ENCODE measurements at regions not wholly inside any gene's neighbourhood (a gene's known extent, or its start where the extent isn't known, plus 50 kb on each side); places are given as distances from the start of the nearest gene placed in this dataset.

DNA sequence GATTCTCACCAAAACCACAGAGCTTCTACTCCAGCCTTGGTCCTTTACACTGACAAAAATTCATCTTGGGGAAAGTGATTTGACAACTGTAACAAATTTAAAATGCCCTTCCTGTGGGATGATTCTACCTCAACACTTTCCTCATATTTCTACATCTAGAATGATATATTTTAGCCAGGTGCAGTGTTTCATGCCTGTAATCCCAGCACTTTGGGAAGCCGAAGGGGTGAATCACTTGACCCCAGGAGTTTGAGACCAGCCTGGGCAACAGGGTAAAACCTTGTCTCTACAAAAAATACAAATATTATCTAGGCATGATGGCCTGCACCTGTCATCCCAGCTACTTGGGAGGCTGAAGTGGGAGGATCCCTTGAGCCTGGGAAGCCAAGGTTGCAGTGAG lies 408.6 kb downstream of the CDH7 start:
- Histone ChIP-seq H3K4me1 (ENCODE audit: insufficient read depth, low read length) (no peaks in the 10 kb centered on the region), H3K36me3 (ENCODE audit: insufficient read depth, low read length) (no peaks in the 10 kb centered on the region), H3K9me3 (ENCODE audit: low read length) (no peaks in the 10 kb centered on the region), H3K27ac (ENCODE audit: low read depth, low read length) (no peak overlapping the region), H3K4me3 (ENCODE audit: low read length) (no peak overlapping the region), H3K27me3 (ENCODE audit: insufficient read depth, low read length, poor library complexity, severe bottlenecking) (no peaks in the 10 kb centered on the region)
- ChIA-PET CTCF (no interaction called here), POLR2A (no interaction called here)
- no peak overlapping the region for H3K4me3 Mint-ChIP-seq
- peaks cover 3 to 26% (median 12%) of the 10 kb centered on the region in 5 donors for H3K9me3 Mint-ChIP-seq
- H3K36me3 Mint-ChIP-seq, result no peaks in the 10 kb centered on the region
- H3K4me1 Mint-ChIP-seq, result no peaks in the 10 kb centered on the region
- DNase-seq, result no peak
- H3K27me3 Mint-ChIP-seq, result no peaks in the 10 kb centered on the region
- no peak overlapping the region for H3K27ac Mint-ChIP-seq

DNA sequence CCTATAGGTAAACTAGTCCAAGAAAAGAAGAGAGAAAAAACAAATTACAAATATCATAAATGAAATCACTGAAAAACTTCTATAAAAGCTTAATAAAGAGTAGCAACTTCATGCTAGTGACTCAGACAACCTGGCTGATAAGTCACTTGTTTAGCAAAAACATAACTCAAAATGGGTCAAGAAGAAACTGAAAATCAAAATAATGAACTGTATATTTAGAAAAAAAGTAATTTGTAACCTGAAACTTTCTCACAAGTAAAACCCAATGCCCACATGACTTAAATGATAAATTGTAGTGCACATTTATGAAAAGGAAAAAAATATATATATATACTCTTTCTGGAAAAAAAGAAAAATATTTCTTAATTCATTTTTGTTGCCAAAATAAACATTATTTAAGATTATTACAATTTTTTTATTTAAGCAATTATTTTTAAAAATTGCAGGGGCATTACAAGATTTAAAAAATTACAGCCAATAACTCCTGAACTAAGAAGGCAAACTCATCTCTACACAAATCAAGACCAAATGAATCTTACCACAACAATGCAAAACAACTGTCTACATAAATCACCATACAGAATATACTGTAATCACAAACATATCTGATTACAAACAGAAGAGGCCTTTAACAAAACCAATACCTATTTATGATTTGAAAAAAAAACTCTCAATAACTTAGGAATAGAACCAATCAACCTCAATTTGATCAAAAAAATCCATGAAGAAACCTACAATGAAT lies 406.3 kb downstream of the CDH7 start:
- H3K36me3 Mint-ChIP-seq, result no peaks in the 10 kb centered on the region
- Histone ChIP-seq H3K4me1 (ENCODE audit: insufficient read depth, low read length) (no peaks in the 10 kb centered on the region), H3K4me3 (ENCODE audit: low read length) (no peak overlapping the region), H3K9me3 (ENCODE audit: low read length) (no peaks in the 10 kb centered on the region), H3K36me3 (ENCODE audit: insufficient read depth, low read length) (no peaks in the 10 kb centered on the region), H3K27ac (ENCODE audit: low read depth, low read length) (no peak overlapping the region), H3K27me3 (ENCODE audit: insufficient read depth, low read length, poor library complexity, severe bottlenecking) (no peaks in the 10 kb centered on the region)
- ChIA-PET POLR2A (interaction anchor here (0.7 kb wide), 1 partner anchor 45 kb away, joined by 3 read pairs; no protein-coding TSS in a partner anchor), CTCF (no interaction called here)
- no peak for DNase-seq
- no peaks in the 10 kb centered on the region for H3K27me3 Mint-ChIP-seq
- H3K4me3 Mint-ChIP-seq, result no peak overlapping the region
- H3K9me3 Mint-ChIP-seq, result peaks cover 4 to 17% (median 7%) of the 10 kb centered on the region in 5 donors
- no peaks in the 10 kb centered on the region for H3K4me1 Mint-ChIP-seq
- H3K27ac Mint-ChIP-seq, result no peak overlapping the region

DNA sequence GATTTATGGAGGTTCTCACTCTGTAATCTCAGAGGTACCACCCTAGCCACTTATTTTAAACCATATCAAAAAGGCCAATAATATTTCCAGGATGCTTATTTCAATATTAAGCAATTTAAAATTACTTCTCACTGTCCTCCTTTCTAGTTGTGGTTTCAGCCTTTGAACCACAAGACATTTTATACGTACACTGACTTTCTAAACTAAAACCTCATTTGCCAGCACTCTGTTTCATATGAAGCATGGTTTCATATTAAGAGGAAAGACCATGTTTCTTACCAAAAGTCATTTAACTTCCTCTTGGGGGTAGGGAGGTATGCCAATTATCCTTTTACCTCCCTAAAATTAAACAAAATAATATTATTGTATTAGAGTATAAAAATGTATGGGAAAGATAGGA lies 399.8 kb downstream of the CDH7 start:
- POLR2A ChIA-PET, result no interaction called here
- H3K9me3 ChIP-seq (ENCODE audit: low read length), result no peaks in the 10 kb centered on the region
- H3K27ac ChIP-seq (ENCODE audit: low read depth, low read length), result no peak overlapping the region
- H3K27me3 Mint-ChIP-seq, result no peaks in the 10 kb centered on the region
- H3K4me1 Mint-ChIP-seq, result no peaks in the 10 kb centered on the region
- H3K4me3 ChIP-seq (ENCODE audit: low read length), result no peak overlapping the region
- no peak overlapping the region for H3K4me3 Mint-ChIP-seq
- no peaks in the 10 kb centered on the region for H3K36me3 Mint-ChIP-seq
- H3K36me3 ChIP-seq (ENCODE audit: insufficient read depth, low read length), result no peaks in the 10 kb centered on the region
- no peaks in the 10 kb centered on the region for H3K27me3 ChIP-seq (ENCODE audit: insufficient read depth, low read length, poor library complexity, severe bottlenecking)
- no peaks in the 10 kb centered on the region for H3K4me1 ChIP-seq (ENCODE audit: insufficient read depth, low read length)
- no peak for DNase-seq
- peaks cover 2 to 7% (median 4%) of the 10 kb centered on the region in 5 donors for H3K9me3 Mint-ChIP-seq
- CTCF ChIA-PET, result no interaction called here
- H3K27ac Mint-ChIP-seq, result no peak overlapping the region

DNA sequence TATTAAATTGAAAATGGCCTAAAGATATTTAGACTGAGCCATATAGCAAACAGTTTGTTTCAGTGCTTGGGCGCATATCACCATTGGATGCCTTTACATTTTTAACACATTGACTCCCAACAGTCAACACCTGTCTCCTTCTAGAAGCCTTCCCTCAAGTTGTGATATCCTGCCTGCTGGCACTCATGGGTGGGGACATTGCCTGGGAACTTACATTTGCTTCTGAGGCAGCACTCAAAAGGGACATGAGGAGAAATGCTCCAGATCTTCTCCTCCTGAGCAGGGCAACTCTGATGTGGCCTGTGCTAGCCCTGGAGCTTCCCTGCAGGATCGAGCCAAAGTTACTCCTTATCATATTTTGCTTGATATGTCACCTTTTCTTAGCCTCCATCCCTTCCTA lies 392.2 kb downstream of the CDH7 start:
- DNase-seq, result no peak
- Mint-ChIP-seq H3K4me3 (no peak overlapping the region), H3K9me3 (peaks cover 0 to 10% (median 2%) of the 10 kb centered on the region in 5 donors), H3K4me1 (no peaks in the 10 kb centered on the region), H3K27me3 (peaks cover 0 to 3% of the 10 kb centered on the region in 2 donors), H3K36me3 (no peaks in the 10 kb centered on the region), H3K27ac (no peak overlapping the region)
- POLR2A ChIA-PET, result no interaction called here
- Histone ChIP-seq H3K4me1 (ENCODE audit: insufficient read depth, low read length) (no peaks in the 10 kb centered on the region), H3K9me3 (ENCODE audit: low read length) (no peaks in the 10 kb centered on the region), H3K27ac (ENCODE audit: low read depth, low read length) (no peak overlapping the region), H3K4me3 (ENCODE audit: low read length) (no peak overlapping the region), H3K27me3 (ENCODE audit: insufficient read depth, low read length, poor library complexity, severe bottlenecking) (no peaks in the 10 kb centered on the region), H3K36me3 (ENCODE audit: insufficient read depth, low read length) (no peaks in the 10 kb centered on the region)
- CTCF ChIA-PET, result no interaction called here

DNA sequence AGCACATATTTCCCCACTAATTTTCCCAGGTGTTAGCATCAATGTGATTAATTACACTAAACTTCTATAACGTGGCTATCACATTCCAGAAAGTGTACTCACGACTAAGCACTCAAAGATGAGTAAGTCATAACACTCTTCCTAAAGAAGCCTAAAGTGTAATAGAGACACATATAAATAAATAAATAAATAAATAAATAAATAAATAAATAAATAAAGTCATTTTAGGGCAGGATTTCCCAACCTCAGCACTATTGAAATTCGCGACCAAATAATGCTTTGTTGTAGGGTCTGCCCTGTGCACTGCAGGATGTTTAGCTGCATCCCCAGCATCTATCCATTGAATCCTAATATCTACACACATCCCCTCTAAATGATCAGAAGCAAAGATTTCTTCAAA lies 390.9 kb downstream of the CDH7 start:
- Mint-ChIP-seq H3K9me3 (peaks cover 0 to 14% (median 2%) of the 10 kb centered on the region in 5 donors), H3K27me3 (peaks cover 0 to 3% of the 10 kb centered on the region in 2 donors), H3K4me3 (no peak overlapping the region), H3K27ac (no peak overlapping the region), H3K36me3 (no peaks in the 10 kb centered on the region), H3K4me1 (no peaks in the 10 kb centered on the region)
- Histone ChIP-seq H3K27me3 (ENCODE audit: insufficient read depth, low read length, poor library complexity, severe bottlenecking) (no peaks in the 10 kb centered on the region), H3K9me3 (ENCODE audit: low read length) (no peaks in the 10 kb centered on the region), H3K4me3 (ENCODE audit: low read length) (no peak overlapping the region), H3K27ac (ENCODE audit: low read depth, low read length) (no peak overlapping the region), H3K4me1 (ENCODE audit: insufficient read depth, low read length) (no peaks in the 10 kb centered on the region), H3K36me3 (ENCODE audit: insufficient read depth, low read length) (no peaks in the 10 kb centered on the region)
- ChIA-PET POLR2A (no interaction called here), CTCF (no interaction called here)
- no peak for DNase-seq

DNA sequence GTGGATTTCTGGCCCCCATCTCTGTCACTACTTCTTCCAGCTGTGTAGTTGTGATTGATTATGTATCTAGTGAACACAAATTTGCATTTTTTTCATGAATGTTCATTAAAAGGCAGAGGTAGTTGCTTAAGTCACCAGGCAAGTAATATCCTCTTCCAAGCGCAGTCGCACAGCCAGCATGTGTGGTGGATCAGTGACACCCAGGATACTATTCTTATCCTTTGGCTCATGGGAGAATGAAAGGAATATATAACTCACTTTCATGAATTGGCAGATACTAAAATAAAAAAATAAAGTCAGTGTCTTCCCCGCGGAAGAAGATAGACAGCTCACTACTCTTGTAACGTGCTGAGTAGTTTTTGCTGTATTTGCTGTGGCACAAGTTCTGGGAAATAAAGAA lies 387.8 kb downstream of the CDH7 start:
- H3K36me3 Mint-ChIP-seq, result no peaks in the 10 kb centered on the region
- Histone ChIP-seq H3K27ac (ENCODE audit: low read depth, low read length) (no peak overlapping the region), H3K27me3 (ENCODE audit: insufficient read depth, low read length, poor library complexity, severe bottlenecking) (no peaks in the 10 kb centered on the region), H3K36me3 (ENCODE audit: insufficient read depth, low read length) (no peaks in the 10 kb centered on the region), H3K4me1 (ENCODE audit: insufficient read depth, low read length) (no peaks in the 10 kb centered on the region), H3K4me3 (ENCODE audit: low read length) (no peak overlapping the region), H3K9me3 (ENCODE audit: low read length) (no peaks in the 10 kb centered on the region)
- H3K4me1 Mint-ChIP-seq, result no peaks in the 10 kb centered on the region
- H3K4me3 Mint-ChIP-seq, result no peak overlapping the region
- peaks cover 0 to 3% of the 10 kb centered on the region in 2 donors for H3K27me3 Mint-ChIP-seq
- ChIA-PET CTCF (no interaction called here), POLR2A (no interaction called here)
- no peak for DNase-seq
- H3K9me3 Mint-ChIP-seq, result peaks cover 0 to 27% (median 3%) of the 10 kb centered on the region in 5 donors
- no peak overlapping the region for H3K27ac Mint-ChIP-seq

DNA sequence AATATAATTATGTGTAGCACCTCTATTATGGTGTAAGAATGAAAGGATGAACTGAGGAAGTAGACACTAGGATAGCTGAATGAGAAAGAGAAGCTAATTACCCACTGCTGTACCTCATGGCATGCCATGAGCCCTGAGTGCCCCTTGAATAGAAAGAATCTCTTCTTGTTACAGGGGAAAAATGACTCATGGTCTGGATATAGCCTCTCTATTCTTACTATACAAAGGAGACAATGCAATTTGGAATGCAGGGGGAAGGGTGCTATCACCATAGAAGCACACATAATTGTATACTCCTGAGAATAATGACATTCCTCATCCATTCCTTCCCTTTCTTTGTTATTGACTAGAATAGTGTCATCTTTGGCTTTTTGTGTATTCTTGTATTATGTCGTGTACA lies 385.2 kb downstream of the CDH7 start:
- Mint-ChIP-seq H3K27ac (no peak overlapping the region), H3K4me1 (no peaks in the 10 kb centered on the region), H3K9me3 (peaks cover 0 to 32% (median 3%) of the 10 kb centered on the region in 5 donors), H3K27me3 (no peaks in the 10 kb centered on the region), H3K4me3 (no peak overlapping the region), H3K36me3 (no peaks in the 10 kb centered on the region)
- Histone ChIP-seq H3K4me3 (ENCODE audit: low read length) (no peak overlapping the region), H3K9me3 (ENCODE audit: low read length) (no peaks in the 10 kb centered on the region), H3K27me3 (ENCODE audit: insufficient read depth, low read length, poor library complexity, severe bottlenecking) (no peaks in the 10 kb centered on the region), H3K4me1 (ENCODE audit: insufficient read depth, low read length) (no peaks in the 10 kb centered on the region), H3K27ac (ENCODE audit: low read depth, low read length) (no peak overlapping the region), H3K36me3 (ENCODE audit: insufficient read depth, low read length) (no peaks in the 10 kb centered on the region)
- ChIA-PET POLR2A (no interaction called here), CTCF (no interaction called here)
- no peak for DNase-seq

DNA sequence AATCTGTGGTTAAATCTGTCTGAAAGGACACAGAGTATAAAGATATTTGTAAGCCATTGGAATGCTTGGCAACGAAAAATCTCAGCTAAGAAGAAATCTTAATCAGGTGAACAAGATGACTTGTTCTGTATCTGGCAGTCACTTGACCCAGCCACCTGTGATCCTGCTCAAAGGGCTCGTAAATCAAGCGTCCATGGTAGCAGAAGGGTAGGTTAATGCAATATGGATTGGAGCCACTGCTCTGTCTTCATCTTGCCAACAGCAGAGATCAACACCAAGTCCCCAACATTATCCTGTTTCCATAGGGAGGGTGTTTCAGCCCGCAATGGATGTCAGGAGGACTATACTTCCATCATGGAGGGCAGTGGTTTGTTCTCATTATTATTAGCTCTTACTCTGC lies 378.4 kb downstream of the CDH7 start:
- CTCF ChIA-PET, result no interaction called here
- H3K27ac Mint-ChIP-seq, result no peak overlapping the region
- POLR2A ChIA-PET, result no interaction called here
- Histone ChIP-seq H3K36me3 (ENCODE audit: insufficient read depth, low read length) (no peaks in the 10 kb centered on the region), H3K27me3 (ENCODE audit: insufficient read depth, low read length, poor library complexity, severe bottlenecking) (no peaks in the 10 kb centered on the region), H3K4me1 (ENCODE audit: insufficient read depth, low read length) (no peaks in the 10 kb centered on the region), H3K4me3 (ENCODE audit: low read length) (no peak overlapping the region), H3K9me3 (ENCODE audit: low read length) (no peaks in the 10 kb centered on the region), H3K27ac (ENCODE audit: low read depth, low read length) (no peak overlapping the region)
- H3K4me1 Mint-ChIP-seq, result no peaks in the 10 kb centered on the region
- no peak overlapping the region for H3K4me3 Mint-ChIP-seq
- peaks cover 0 to 29% (median 12%) of the 10 kb centered on the region in 5 donors for H3K9me3 Mint-ChIP-seq
- no peak for DNase-seq
- no peaks in the 10 kb centered on the region for H3K27me3 Mint-ChIP-seq
- no peaks in the 10 kb centered on the region for H3K36me3 Mint-ChIP-seq
